Activated CD4-positive, alpha-beta T cell treated with anti-CD3 and anti-CD28 coated beads, Interleukin-2, amount 10 ng/mL, durations not matched to agents 24 days and 14 days (primary cell): ENCODE measurements at regions not wholly inside any gene's neighbourhood (a gene's known extent, or its start where the extent isn't known, plus 50 kb on each side); places are given as distances from the start of the nearest gene placed in this dataset.

Experiments
- DNase-seq: peaks from one replicate; pipeline ENCODE4 v3.0.0; 2022
- H3K27ac Mint-ChIP-seq: one replicate; pipeline ENCODE4 v1.8.0; 2022; ENCODE audit warnings: mild to moderate bottlenecking, mixed read lengths
- H3K27me3 Mint-ChIP-seq: one replicate; pipeline ENCODE4 v1.8.0; 2022; ENCODE audit warnings: mixed read lengths
- H3K36me3 Mint-ChIP-seq: one replicate; pipeline ENCODE4 v1.8.0; 2022; ENCODE audit warnings: low read depth, mild to moderate bottlenecking, mixed read lengths
- H3K4me1 Mint-ChIP-seq: one replicate; pipeline ENCODE4 v1.8.0; 2021; ENCODE audit warnings: mixed read lengths
- H3K4me3 Mint-ChIP-seq: one replicate; pipeline ENCODE4 v1.8.0; 2022; ENCODE audit warnings: mild to moderate bottlenecking, moderate library complexity, mixed read lengths
- H3K9me3 Mint-ChIP-seq: one replicate; pipeline ENCODE4 v1.8.0; 2021; ENCODE audit warnings: mixed read lengths
- intact Hi-C: fragments of 100-400 bp; cut with micrococcal nuclease; formaldehyde crosslinking; loops from one replicate; pipeline ENCODE4 v1.15.1; 2023

DNA sequence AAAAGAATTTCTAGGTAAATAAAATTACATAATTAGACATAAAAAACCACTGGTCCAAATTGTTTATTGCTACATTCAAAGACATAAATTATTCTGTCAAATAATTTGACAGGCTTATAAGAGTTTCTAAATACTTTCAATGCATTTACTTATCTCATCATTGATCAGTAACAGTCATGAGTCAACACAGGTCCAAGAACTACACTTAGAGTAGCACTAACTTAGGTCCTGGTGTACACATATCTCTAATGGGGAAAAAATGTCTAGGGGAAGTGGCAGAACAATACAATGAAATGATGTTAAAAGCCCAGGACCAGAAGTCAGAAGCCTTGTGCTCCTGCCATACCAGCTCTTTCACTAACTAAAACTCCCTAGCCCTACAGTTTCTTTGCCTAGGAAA lies 96.5 kb upstream of the SLCO6A1 start:
- Mint-ChIP-seq H3K4me1 (peaks cover 8% of the 10 kb centered on the region), H3K4me3 (no peak overlapping the region), H3K36me3 (no peaks in the 10 kb centered on the region), H3K27me3 (peaks cover 5% of the 10 kb centered on the region), H3K9me3 (no peaks in the 10 kb centered on the region), H3K27ac (no peak overlapping the region)
- no peak for DNase-seq
- intact Hi-C loops, result no loop called here

GRCh38 chr5:102596113-102596512 lies 97.3 kb upstream of the SLCO6A1 start:
- Mint-ChIP-seq H3K36me3 (no peaks in the 10 kb centered on the region), H3K9me3 (no peaks in the 10 kb centered on the region), H3K4me1 (peaks cover 8% of the 10 kb centered on the region), H3K27ac (no peak overlapping the region), H3K27me3 (peaks cover 8% of the 10 kb centered on the region), H3K4me3 (no peak overlapping the region)
- intact Hi-C loops, result no loop called here
- no peak for DNase-seq

DNA sequence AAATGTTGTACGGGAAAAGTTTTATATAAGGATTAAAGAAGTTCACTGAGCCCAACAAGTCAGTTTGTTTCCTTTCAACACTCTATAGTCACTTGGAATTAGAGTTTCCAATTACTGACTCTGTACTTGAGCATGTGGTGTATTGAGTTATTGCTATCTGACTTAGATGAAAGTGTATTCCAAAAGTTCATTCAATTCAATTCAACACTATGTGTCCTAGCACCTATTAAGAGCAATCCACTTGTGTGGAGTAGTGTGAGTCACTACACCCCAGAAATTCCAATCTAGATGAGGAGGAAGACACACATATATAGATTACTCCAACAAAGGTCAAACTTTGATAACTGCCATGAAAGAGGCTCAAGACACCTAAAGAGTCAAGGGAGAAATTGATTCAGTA lies 98.2 kb upstream of the SLCO6A1 start:
- Mint-ChIP-seq H3K27ac (no peak overlapping the region), H3K36me3 (no peaks in the 10 kb centered on the region), H3K9me3 (no peaks in the 10 kb centered on the region), H3K4me3 (no peak overlapping the region), H3K27me3 (peaks cover 10% of the 10 kb centered on the region), H3K4me1 (peaks cover 5% of the 10 kb centered on the region)
- intact Hi-C loops, result no loop called here
- DNase-seq, result no peak

DNA sequence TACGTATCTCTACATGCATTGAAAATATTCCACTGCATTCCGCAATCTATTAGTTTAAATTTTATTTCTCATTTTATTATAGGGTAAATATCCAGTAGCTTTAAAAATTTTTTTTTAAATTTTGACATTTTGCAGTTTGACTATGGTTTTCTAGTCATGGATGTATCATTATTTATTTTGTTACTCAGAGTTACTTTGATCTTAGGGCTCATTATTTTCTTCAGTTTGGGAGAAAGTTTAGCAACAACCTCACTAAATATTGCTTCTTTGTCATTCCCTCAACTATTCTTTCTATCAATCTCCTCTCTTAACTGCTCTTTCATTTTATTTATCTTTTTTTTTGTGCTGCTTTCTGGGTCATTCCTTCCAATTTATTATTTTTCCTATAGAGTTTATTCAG lies 100.5 kb upstream of the SLCO6A1 start:
- intact Hi-C loops, result no loop called here
- Mint-ChIP-seq H3K36me3 (no peaks in the 10 kb centered on the region), H3K4me1 (peaks cover 5% of the 10 kb centered on the region), H3K27me3 (peaks cover 16% of the 10 kb centered on the region), H3K27ac (no peak overlapping the region), H3K4me3 (no peak overlapping the region), H3K9me3 (no peaks in the 10 kb centered on the region)
- no peak for DNase-seq

DNA sequence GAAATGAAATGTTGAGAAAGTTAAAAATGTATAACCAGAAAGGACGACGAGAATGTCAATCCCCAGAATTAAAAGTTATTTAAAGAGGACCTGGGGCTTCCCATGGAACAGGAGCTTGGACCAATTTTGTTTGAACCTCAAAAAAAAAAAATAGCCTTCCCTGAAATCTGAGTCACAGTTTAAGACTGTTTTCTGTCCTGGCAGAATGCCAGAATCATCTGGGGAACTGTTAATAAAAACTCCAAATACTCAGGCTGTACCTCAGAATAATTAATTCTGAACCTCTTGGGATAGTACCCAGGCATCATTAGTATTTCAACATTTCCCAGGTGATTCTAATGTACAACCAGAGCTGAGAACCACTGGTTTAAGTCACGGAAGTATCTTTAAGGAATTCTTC lies 102.2 kb upstream of the SLCO6A1 start:
- H3K4me3 Mint-ChIP-seq, result no peak overlapping the region
- no peaks in the 10 kb centered on the region for H3K9me3 Mint-ChIP-seq
- peaks cover 4% of the 10 kb centered on the region for H3K4me1 Mint-ChIP-seq
- DNase-seq, result no peak
- intact Hi-C loops, result no loop called here
- H3K27me3 Mint-ChIP-seq, result peaks cover 16% of the 10 kb centered on the region
- H3K27ac Mint-ChIP-seq, result no peak overlapping the region
- H3K36me3 Mint-ChIP-seq, result no peaks in the 10 kb centered on the region

DNA sequence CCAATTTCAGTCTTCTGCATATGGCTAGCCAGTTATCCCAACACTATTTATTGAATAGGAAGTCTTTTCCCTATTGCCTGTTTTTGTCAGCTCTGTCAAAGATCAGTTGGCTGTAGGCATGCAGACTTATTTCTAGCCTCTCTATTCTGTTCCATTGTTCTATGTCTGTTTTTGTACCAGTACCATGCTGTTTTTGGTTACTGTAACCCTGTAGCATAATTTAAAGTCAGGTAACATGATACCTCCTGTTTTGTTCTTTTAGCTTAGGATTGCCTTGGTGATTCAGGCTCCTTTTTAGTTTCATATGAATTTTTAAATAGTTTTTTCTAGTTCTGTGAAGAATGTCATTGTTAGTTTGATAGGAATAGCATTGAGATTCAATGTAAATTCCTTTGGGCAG lies 104.9 kb upstream of the SLCO6A1 start:
- intact Hi-C loops, result no loop called here
- H3K4me3 Mint-ChIP-seq, result no peak overlapping the region

GRCh38 chr5:102608414-102608813 lies 109.6 kb upstream of the SLCO6A1 start:
- Mint-ChIP-seq H3K27ac (no peak overlapping the region), H3K9me3 (no peaks in the 10 kb centered on the region), H3K4me3 (no peak overlapping the region), H3K4me1 (no peaks in the 10 kb centered on the region), H3K36me3 (no peaks in the 10 kb centered on the region), H3K27me3 (peaks cover 7% of the 10 kb centered on the region)
- DNase-seq, result no peak
- intact Hi-C loops, result no loop called here

More for the DNA sequence above, 104.9 kb upstream of the SLCO6A1 start:
- Mint-ChIP-seq H3K27me3 (peaks cover 16% of the 10 kb centered on the region), H3K9me3 (no peaks in the 10 kb centered on the region), H3K36me3 (no peaks in the 10 kb centered on the region), H3K27ac (no peak overlapping the region), H3K4me1 (no peaks in the 10 kb centered on the region)
- DNase-seq, result no peak

- no peaks in the 10 kb centered on the region for H3K36me3 Mint-ChIP-seq
- intact Hi-C loops, result no loop called here
These were observed 112.5 kb upstream of the SLCO6A1 start for GRCh38 chr5:102611312-102611711.

GRCh38 chr5:102613661-102614060 lies 114.9 kb upstream of the SLCO6A1 start:
- no peaks in the 10 kb centered on the region for H3K36me3 Mint-ChIP-seq
- H3K27ac Mint-ChIP-seq, result no peak overlapping the region
- DNase-seq, result no peak
- H3K4me1 Mint-ChIP-seq, result no peaks in the 10 kb centered on the region
- no peak overlapping the region for H3K4me3 Mint-ChIP-seq
- H3K9me3 Mint-ChIP-seq, result no peaks in the 10 kb centered on the region
- intact Hi-C loops, result no loop called here
- H3K27me3 Mint-ChIP-seq, result peaks cover 9% of the 10 kb centered on the region

More at GRCh38 chr5:102611312-102611711, 112.5 kb upstream of the SLCO6A1 start:
- no peaks in the 10 kb centered on the region for H3K9me3 Mint-ChIP-seq
- no peak overlapping the region for H3K27ac Mint-ChIP-seq
- peaks cover 9% of the 10 kb centered on the region for H3K27me3 Mint-ChIP-seq
- no peaks in the 10 kb centered on the region for H3K4me1 Mint-ChIP-seq
- H3K4me3 Mint-ChIP-seq, result no peak overlapping the region
- no peak for DNase-seq

GRCh38 chr5:102617191-102618187 lies 118.7 kb upstream of the SLCO6A1 start:
- Mint-ChIP-seq H3K27ac (no peak overlapping the region), H3K27me3 (peaks cover 6% of the 10 kb centered on the region), H3K4me3 (no peak overlapping the region), H3K4me1 (no peaks in the 10 kb centered on the region), H3K36me3 (no peaks in the 10 kb centered on the region), H3K9me3 (no peaks in the 10 kb centered on the region)
- intact Hi-C loops, result no loop called here
- no peak for DNase-seq

- no peaks in the 10 kb centered on the region for H3K9me3 Mint-ChIP-seq
- intact Hi-C loops, result no loop called here
- no peak for DNase-seq
- H3K4me1 Mint-ChIP-seq, result no peaks in the 10 kb centered on the region
- H3K27me3 Mint-ChIP-seq, result peaks cover 8% of the 10 kb centered on the region
- H3K4me3 Mint-ChIP-seq, result no peak overlapping the region
- no peak overlapping the region for H3K27ac Mint-ChIP-seq
- H3K36me3 Mint-ChIP-seq, result no peaks in the 10 kb centered on the region
These were observed 123.5 kb upstream of the SLCO6A1 start for GRCh38 chr5:102622262-102622661.

GRCh38 chr5:102623329-102624065 lies 124.7 kb upstream of the SLCO6A1 start:
- H3K27ac Mint-ChIP-seq, result no peak overlapping the region
- intact Hi-C loops, result no loop called here
- no peak overlapping the region for H3K4me3 Mint-ChIP-seq
- DNase-seq, result no peak
- peaks cover 8% of the 10 kb centered on the region for H3K27me3 Mint-ChIP-seq
- H3K9me3 Mint-ChIP-seq, result no peaks in the 10 kb centered on the region
- H3K4me1 Mint-ChIP-seq, result no peaks in the 10 kb centered on the region
- no peaks in the 10 kb centered on the region for H3K36me3 Mint-ChIP-seq

GRCh38 chr5:102624405-102624804 lies 125.6 kb upstream of the SLCO6A1 start:
- H3K27me3 Mint-ChIP-seq, result peaks cover 8% of the 10 kb centered on the region
- H3K9me3 Mint-ChIP-seq, result no peaks in the 10 kb centered on the region
- H3K36me3 Mint-ChIP-seq, result no peaks in the 10 kb centered on the region
- H3K4me1 Mint-ChIP-seq, result no peaks in the 10 kb centered on the region
- no peak overlapping the region for H3K27ac Mint-ChIP-seq
- intact Hi-C loops, result no loop called here
- no peak for DNase-seq
- no peak overlapping the region for H3K4me3 Mint-ChIP-seq

DNA sequence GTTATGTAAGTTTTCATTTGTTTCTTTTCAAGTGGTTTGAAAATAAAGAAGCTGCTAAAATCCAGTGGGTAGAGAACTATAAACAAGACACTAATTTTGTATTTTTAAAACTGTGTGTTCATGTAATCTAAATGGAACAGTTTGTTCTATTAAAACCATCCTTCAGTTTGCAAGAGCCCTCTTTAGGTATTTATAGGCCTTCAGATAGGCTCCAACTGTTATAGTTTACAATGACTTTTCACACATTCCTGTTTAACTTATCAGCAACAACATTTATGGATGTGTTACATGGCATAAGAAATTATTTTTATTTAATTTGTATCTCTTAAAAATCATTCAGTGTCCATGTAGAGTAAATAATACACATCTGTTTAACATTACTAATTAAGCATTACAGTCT lies 126.7 kb upstream of the SLCO6A1 start:
- peaks cover 8% of the 10 kb centered on the region for H3K27me3 Mint-ChIP-seq

More for the DNA sequence above, 126.7 kb upstream of the SLCO6A1 start:
- H3K9me3 Mint-ChIP-seq, result no peaks in the 10 kb centered on the region
- DNase-seq, result no peak
- intact Hi-C loops, result no loop called here
- no peaks in the 10 kb centered on the region for H3K36me3 Mint-ChIP-seq
- H3K4me1 Mint-ChIP-seq, result no peaks in the 10 kb centered on the region
- H3K27ac Mint-ChIP-seq, result no peak overlapping the region
- H3K4me3 Mint-ChIP-seq, result no peak overlapping the region
